HG02870 (cell line): ENCODE measurements at regions not wholly inside any gene's neighbourhood (a gene's known extent, or its start where the extent isn't known, plus 50 kb on each side); places are given as distances from the start of the nearest gene placed in this dataset.

Source experiments
- ATAC-seq: cut with Tn5 transposase; IDR thresholded peaks from one replicate; pipeline ENCODE4 v1.9.1; 2021; ENCODE audit warnings: mild to moderate bottlenecking, moderate library complexity; ENCODE audit not compliant: unreplicated experiment

DNA sequence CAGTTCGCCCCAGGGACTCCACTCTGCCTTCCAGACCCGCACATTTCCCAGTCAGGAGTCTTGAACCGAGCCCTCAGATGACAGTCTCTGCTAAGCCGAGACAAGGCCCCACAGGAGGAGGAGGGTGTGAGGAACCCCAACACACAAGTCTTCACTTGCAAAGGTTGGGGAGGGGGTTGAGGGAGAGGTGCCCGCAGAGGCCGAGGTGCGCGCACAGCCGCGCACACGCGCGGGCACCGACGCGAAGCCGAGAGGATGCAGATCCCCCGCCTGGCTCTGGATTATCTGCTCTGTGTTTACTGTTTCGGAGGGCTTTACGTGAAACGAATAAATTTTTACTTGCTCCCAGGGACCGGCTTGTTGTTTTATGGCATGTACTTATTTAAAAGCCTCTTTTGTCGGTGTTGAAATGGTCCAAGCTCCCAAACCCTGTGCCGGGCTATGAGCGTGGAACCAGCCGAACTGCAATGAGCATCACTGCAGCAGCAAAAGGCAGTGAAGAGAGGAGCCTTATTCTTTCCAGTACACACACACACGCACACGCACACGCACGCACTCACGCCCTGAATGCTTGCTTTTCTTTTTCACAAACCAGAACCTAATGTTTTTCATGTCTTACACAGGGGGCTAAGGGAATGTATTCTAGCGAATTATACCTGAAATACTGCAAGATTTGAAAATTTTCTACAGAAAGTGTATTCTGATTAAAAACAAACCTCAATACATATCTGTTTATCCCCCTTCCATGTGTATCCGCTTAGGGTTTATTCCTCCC is 297.7 kb downstream of the PARP8 start:
- ATAC-seq, result no peak

GRCh38 chr5:50964746-50965653 is 298.6 kb downstream of the PARP8 start:
- no peak for ATAC-seq

DNA sequence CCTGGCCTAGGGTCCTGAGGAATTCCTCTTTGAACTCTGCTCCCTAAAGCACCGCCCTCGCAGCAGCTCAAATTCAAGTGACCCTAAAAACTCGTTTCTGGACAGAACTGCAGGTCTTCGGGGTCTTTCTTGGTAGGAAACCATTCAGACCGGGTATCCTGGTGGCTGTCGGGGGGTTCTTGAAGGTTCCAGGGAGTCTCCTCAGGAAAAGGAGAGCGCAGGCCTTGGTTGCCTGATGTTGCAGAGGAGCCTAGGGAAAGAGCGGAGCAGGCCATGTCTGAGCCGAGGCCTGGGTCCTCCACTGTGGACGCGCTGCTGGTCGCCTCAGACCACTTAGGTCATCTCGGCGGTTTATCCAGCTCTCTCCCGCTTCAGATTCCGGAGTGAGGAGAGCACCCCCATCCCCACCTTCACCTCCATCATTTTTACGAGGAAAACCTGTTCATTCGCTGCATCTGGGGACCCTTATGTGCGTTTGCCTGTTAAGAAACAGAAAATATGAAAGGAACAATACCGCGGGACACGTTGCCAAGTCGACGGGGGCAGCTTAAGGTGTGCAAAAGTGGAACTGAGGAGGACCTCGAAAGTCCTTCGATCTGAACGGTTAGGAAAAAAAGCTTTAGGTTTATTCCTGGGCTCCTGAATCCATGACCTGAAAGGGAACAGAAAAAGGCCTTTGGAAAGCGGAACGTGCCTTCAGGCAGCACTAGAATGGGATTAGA is 299.4 kb downstream of the PARP8 start:
- no peak for ATAC-seq

GRCh38 chr5:50967009-50967562 is 300.6 kb downstream of the PARP8 start:
- no peak for ATAC-seq

- no peak for ATAC-seq
Measured at GRCh38 chr5:50967563-50968355, 301.3 kb downstream of the PARP8 start.

- ATAC-seq, result no peak
Measured at GRCh38 chr5:50968356-50969149, 302.1 kb downstream of the PARP8 start.

GRCh38 chr5:50969151-50970031 is 303.0 kb downstream of the PARP8 start:
- ATAC-seq, result no peak

DNA sequence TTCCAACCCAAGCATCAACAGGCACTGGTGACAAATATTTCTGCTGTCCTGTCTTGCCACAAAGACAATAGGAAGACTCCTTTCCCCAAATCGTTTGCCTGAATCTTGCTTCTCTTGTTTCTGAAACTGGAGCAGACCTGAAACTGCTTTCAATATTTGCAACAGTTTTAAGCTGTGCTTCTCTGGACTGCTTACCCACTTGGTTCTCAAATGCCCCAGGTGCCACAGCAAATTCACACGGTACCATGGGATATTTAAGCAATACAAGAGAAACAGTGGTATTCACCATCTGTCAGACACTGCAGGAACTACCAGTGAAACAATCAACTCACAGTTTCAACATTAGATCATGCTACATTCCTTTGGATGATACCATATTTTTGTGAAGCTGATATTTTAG is 309.4 kb downstream of the PARP8 start:
- no peak for ATAC-seq

DNA sequence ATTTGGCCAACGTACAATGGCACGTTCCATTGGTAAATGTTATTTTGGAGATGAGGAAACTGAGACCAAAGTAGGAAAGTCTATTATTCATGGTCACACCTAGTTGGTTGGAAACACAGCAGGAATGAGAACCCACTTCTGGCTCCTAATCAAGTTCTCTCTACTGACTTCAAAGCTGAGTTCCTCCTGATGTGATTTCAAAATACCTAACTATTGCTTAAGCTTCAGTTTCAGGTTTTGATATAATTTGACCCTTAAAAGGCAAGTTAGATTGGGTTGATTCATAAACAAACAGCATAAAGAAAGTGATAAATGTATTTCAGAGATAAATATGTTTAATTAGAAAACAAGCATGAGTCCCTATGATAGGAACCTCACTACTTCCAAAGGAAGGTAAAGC is 312.5 kb downstream of the PARP8 start:
- no peak for ATAC-seq

DNA sequence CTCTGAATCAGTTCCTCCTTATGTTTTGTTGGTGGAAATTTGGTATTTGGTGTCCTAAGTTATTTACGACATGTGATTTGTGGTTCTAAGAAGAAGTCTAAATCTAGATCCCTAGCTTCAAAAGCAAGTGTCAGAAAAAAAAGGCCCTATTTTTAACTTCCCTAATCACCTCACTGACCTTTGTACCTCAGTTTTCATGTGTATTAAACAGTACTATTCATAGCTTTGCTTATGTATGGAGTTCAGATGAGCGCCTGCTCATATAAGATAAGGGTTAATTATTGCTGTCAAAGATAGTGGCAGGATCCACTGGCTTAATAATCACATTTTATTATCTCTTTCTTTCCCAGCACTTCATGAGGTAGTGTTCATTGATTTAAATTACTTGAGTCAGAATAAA is 318.2 kb downstream of the PARP8 start:
- no peak for ATAC-seq

DNA sequence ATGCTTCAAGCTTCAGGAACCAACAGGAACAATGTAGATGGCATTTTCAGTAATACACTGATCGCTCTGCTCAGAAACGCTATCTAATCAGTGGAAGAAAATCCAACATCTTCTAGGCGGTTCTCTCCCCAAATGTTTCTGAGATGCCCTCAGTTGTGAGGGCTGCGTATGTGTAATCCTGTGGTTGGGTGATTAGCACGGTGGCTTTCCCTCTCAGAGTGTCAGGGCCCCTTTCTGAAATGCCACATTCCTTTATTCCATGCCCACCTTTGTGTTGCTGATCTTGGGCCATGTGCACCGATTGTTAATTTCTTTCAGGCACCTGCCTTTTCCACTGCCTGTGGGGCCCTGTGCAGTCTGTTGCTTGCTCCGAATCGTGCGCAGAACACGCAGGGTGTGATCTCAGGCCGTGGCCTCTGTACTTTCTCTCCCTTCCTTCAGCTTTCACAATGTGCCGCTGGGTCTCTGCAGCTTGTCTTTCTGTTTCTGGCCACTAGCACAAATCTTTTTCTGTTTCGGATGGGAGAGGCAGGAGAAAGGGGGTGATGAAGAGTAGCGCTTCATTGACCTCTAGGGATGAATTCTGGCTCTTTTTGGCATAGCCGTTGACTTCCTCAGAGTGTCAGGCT is 324.0 kb downstream of the PARP8 start:
- no peak for ATAC-seq

DNA sequence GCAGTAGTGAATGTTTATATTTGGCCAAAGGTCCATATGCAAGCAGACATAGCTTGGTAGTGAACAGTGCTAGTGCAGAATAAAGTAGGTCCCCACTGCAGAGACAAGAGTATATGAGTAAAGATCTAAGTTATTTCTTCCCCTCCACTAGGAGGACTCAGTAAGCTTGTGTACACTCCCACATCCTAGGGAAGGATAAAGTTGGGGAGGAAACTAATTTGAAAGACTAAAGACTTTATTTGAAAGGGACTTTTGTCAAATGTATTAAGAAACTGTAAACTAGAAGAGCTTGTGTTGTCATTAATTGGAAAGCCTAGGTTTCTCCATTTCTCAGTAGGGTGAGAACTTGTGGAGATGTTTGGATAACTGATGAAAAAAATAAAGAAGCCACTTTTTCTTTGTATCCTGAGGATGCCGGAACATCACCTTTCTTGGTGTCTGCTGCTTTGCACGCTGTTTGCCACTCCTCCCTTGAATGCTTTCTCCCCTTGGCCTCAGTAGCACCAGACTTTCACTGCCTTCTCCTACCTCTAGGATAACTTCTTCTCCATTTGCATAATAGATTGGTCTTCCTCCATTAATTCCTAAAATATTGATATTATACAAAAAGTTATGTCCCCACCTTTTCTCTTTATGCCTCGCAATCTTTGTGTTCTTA is 329.0 kb downstream of the PARP8 start:
- no peak for ATAC-seq

- no peak for ATAC-seq
Measured at GRCh38 chr5:51001227-51001923, 334.9 kb downstream of the PARP8 start.

DNA sequence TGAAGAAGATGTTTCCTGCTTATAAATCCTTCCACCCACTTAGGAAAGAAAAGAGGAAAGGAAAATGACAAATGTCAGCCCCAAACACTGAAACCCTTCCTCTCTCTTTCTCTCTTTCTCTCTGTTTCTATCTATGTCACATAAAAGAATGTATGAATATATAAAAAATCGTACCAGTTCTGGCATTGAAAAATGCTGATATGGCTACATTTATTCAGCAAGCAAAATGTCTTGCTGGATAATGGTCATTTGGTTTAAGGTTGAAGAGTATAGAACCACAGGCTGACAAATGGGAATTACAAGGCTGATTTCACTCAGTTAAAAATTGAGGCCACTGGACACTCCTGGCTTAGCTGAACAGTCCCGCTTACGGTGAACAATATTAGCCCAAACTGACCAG is 335.9 kb downstream of the PARP8 start:
- ATAC-seq, result no peak

- ATAC-seq, result no peak
Measured at GRCh38 chr5:51013036-51013435, 346.6 kb downstream of the PARP8 start.

GRCh38 chr5:51018423-51018822 is 352.0 kb downstream of the PARP8 start:
- ATAC-seq, result no peak

- ATAC-seq, result no peak
Measured at GRCh38 chr5:51024263-51024662, 357.8 kb downstream of the PARP8 start.
